Parathyroid adenoma (tissue), 2 donors: ENCODE measurements at regions not wholly inside any gene's neighbourhood (a gene's known extent, or its start where the extent isn't known, plus 50 kb on each side); places are given as distances from the start of the nearest gene placed in this dataset.

Experiments used
- H2AFZ ChIP-seq: fragments of 300-600 bp; sonication (generic); one replicate; pipeline ENCODE4 v1.7.0; 2017; ENCODE audit warnings: antibody characterized with exemption, mild to moderate bottlenecking
- H3K27ac ChIP-seq: fragments of 300-600 bp; sonication (generic); one replicate; pipeline ENCODE4 v1.7.0; 2017
- H3K27me3 ChIP-seq: fragments of 300-600 bp; sonication (generic); one replicate; pipeline ENCODE4 v1.7.0; 2017; ENCODE audit warnings: low read length; ENCODE audit not compliant: control insufficient read depth, insufficient read depth
- H3K36me3 ChIP-seq: fragments of 300-600 bp; sonication (generic); one replicate; pipeline ENCODE4 v1.7.0; 2017; ENCODE audit warnings: low read length; ENCODE audit not compliant: control insufficient read depth, insufficient read depth
- H3K4me1 ChIP-seq: fragments of 300-600 bp; sonication (generic); one replicate; pipeline ENCODE4 v1.7.0; 2017; ENCODE audit warnings: control low read depth
- H3K4me2 ChIP-seq: fragments of 300-600 bp; sonication (generic); one replicate; pipeline ENCODE4 v1.7.0; 2017; ENCODE audit warnings: low read length
- H3K4me3 ChIP-seq: fragments of 300-600 bp; sonication (generic); one replicate; pipeline ENCODE4 v1.7.0; 2017; ENCODE audit warnings: low read depth, low read length
- H3K79me2 ChIP-seq: fragments of 300-600 bp; sonication (generic); one replicate; pipeline ENCODE4 v1.7.0; 2017; ENCODE audit warnings: control low read depth
- H3K9ac ChIP-seq: fragments of 300-600 bp; sonication (generic); one replicate; pipeline ENCODE4 v1.7.0; 2017; ENCODE audit warnings: mild to moderate bottlenecking
- H3K9me3 ChIP-seq: fragments of 300-600 bp; sonication (generic); one replicate; pipeline ENCODE4 v1.7.0; 2017; ENCODE audit warnings: low read length; ENCODE audit not compliant: control insufficient read depth
- TF ChIP-seq, protein P1 (sequence below): fragments of 300-600 bp; sonication (generic); IDR thresholded peaks from one replicate; pipeline ENCODE4 v1.7.0; 2017; ENCODE audit warnings: antibody characterized with exemption, mild to moderate bottlenecking
- donor health status: primary hyperparathyroidism.

DNA sequence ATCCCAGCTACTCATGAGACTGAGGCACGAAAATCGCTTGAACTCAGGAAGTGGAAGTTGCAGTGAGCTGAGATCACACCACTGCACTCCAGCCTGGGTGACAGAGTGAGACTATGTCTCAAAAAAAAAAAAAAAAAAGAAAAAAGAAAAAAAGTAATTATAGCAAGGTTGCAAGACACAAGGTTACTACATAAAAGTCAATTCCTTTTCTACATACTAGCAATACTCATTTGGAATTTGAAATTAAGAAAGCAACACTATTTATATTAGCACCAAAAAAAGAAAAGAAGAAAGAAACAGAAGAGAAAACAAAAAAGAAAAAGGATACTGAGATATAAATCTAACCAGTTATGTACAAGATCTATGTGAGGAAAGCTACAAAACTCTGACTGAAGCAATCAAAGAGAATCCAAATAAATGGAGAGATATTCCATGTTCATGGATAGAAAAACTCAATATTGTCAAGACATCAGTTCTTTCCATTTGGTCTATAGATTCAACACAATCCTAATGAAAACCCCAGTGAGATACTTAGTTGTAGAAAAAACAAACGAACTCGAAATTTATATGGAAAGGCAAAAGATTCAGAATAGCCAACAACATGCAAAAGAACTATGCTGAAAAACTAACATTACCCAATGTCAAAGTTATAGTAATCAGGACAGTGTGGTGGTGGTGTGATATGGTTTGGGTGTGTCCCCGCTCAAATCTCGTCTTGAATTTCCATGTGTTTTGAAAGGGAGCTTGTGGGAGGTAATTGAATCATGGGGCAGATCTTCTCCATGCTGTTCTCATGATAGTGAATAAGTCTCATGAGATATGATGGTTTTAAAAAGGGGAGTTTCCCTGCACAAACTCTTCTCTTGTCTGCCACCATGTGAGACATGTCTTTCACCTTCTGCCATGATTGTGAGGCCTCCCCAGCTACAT lies 73.3 kb downstream of the GPX5 start:
- Histone ChIP-seq H3K79me2 (no peaks in the 10 kb centered on the region), H3K27me3 (no peaks in the 10 kb centered on the region), H3K36me3 (no peaks in the 10 kb centered on the region), H3K4me3 (no peak overlapping the region), H3K4me1 (no peaks in the 10 kb centered on the region), H2AFZ (no peak overlapping the region), H3K9ac (no peak overlapping the region), H3K9me3 (no peaks in the 10 kb centered on the region), H3K4me2 (no peak overlapping the region), H3K27ac (no peak overlapping the region)
- TF ChIP-seq, protein P1, sequence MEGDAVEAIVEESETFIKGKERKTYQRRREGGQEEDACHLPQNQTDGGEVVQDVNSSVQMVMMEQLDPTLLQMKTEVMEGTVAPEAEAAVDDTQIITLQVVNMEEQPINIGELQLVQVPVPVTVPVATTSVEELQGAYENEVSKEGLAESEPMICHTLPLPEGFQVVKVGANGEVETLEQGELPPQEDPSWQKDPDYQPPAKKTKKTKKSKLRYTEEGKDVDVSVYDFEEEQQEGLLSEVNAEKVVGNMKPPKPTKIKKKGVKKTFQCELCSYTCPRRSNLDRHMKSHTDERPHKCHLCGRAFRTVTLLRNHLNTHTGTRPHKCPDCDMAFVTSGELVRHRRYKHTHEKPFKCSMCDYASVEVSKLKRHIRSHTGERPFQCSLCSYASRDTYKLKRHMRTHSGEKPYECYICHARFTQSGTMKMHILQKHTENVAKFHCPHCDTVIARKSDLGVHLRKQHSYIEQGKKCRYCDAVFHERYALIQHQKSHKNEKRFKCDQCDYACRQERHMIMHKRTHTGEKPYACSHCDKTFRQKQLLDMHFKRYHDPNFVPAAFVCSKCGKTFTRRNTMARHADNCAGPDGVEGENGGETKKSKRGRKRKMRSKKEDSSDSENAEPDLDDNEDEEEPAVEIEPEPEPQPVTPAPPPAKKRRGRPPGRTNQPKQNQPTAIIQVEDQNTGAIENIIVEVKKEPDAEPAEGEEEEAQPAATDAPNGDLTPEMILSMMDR, result no peak

DNA sequence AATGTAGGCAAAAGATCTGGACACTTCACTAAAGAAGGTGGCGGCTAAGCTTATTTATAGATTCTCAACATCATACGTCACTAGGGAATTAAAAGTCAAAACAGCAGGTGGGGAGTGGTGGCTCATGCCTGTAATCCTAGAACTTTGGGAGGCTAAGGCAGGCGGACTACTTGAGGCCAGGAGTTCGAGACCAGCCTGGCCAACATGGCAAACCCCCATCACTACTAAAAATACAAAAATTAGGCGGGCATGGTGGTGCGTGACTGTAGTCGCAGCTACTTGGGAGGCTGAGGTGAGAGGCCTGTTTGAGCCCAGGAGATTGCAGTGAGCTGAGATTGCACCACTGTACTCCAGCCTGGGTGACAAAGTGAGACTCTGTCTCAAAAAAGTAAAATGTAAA lies 74.6 kb downstream of the GPX5 start:
- Histone ChIP-seq H3K27me3 (no peaks in the 10 kb centered on the region), H3K9me3 (no peaks in the 10 kb centered on the region)

DNA sequence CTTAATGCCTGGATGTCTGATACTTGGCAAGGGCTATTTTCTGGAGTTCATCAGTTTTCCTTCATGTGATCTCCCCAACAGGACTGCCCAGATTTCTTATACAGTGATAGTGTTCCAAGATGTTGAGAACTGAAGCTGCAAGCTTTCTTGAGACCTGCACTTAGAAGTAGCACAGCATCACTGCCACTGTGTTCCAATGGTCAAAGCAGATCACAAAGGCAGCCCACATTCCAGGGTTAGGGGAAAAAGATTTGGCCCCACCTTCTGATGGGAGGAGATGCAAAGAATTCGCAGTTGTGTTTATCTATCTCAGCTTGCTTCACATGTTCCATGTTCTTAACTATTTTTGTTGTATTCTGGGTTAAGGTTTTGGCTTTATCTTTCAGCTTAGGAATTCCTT lies 78.2 kb downstream of the GPX5 start:
- no peak overlapping the region for H3K4me3 ChIP-seq
- no peak overlapping the region for H3K4me2 ChIP-seq
- TF ChIP-seq, protein P1, result no peak
- no peak overlapping the region for H3K9ac ChIP-seq
- H2AFZ ChIP-seq, result no peak overlapping the region
- no peak overlapping the region for H3K27ac ChIP-seq
- no peaks in the 10 kb centered on the region for H3K9me3 ChIP-seq
- H3K4me1 ChIP-seq, result no peaks in the 10 kb centered on the region
- no peaks in the 10 kb centered on the region for H3K36me3 ChIP-seq
- H3K27me3 ChIP-seq, result no peaks in the 10 kb centered on the region
- no peaks in the 10 kb centered on the region for H3K79me2 ChIP-seq

More for the DNA sequence above, 74.6 kb downstream of the GPX5 start:
- Histone ChIP-seq H3K4me1 (no peaks in the 10 kb centered on the region), H3K27ac (no peak overlapping the region), H3K4me3 (no peak overlapping the region), H3K4me2 (no peak overlapping the region), H3K79me2 (no peaks in the 10 kb centered on the region), H2AFZ (no peak overlapping the region), H3K9ac (no peak overlapping the region), H3K36me3 (no peaks in the 10 kb centered on the region)
- TF ChIP-seq, protein P1, result no peak

DNA sequence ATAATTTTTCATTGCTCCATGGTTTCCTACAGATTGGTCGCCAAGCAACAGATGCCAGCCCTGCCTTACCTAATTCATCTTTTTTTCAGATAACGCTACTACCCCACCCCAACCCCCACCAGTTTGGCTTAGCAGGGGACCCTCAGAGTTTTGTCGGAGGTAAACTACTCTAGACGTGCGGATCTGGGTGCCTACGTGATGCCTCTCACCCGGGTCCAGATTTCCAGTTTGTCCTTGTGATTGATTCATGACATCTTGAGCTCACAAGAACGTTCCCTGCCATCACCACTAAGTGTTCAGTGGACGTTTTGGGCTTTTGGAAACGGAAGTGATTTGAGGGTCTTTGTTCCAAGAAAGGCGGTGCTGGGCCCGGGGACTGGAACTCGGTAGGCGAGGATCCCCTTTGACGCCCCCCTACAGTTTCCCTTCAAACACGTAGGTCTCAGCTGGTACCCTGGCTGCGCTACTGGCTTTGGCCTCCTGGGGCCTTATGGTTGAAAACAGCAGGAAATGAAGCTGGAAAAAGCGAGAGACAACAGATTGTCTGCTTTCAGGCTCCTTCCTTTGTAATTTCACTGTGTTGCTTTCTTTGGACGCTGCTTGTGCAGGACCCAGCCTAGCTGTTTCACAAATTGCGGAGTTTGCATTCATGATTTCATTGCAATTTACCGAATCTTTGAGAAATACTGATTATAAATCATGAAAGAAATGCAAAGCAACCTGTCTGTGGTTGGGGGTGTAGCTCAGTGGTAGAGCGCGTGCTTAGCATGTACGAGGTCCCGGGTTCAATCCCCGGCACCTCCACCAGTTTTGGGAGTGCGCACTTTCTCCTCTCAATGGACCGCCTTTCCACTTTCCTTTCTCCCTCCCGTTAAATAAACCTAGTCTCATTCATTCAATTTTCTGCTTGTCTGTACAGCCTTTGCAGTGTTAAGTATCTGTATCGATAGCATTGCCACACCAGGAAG lies 81.0 kb downstream of the GPX5 start:
- H2AFZ ChIP-seq, result no peak overlapping the region
- H3K4me1 ChIP-seq, result no peaks in the 10 kb centered on the region
- TF ChIP-seq, protein P1, result no peak
- no peaks in the 10 kb centered on the region for H3K9me3 ChIP-seq
- H3K79me2 ChIP-seq, result no peaks in the 10 kb centered on the region
- no peak overlapping the region for H3K4me2 ChIP-seq
- H3K27ac ChIP-seq, result no peak overlapping the region
- H3K36me3 ChIP-seq, result no peaks in the 10 kb centered on the region
- no peak overlapping the region for H3K4me3 ChIP-seq
- H3K9ac ChIP-seq, result no peak overlapping the region
- no peaks in the 10 kb centered on the region for H3K27me3 ChIP-seq
